ENCODE measurements at regions not wholly inside any gene's neighbourhood (a gene's known extent, or its start where the extent isn't known, plus 50 kb on each side); places are given as distances from the start of the nearest gene placed in this dataset.

DNA sequence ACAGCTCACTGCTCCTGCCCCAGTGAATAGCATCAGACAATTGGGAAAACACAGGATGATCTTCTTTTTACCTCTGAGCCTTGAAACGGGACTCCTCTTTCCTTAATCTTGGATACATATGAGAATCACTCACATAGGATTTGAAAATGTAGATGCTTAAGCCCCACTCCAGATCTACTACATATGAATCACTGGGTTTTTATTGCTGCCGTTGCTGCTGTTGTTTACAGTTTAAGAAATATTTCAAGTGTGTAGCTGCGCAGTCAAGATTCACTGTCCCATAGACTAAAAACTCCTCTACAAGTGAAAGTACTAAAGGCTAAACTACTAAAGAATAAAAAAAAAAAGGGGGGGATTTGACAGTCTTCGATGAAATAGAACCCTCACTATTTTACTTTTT lies 765.9 kb downstream of the NTRK3 start:
- no peak for FAIRE-seq
- no peak for TF ChIP-seq SP1 (IDR thresholded peaks at IDR 0.05; ENCODE audit: low read depth, low read length)
- no peak for TF ChIP-seq RAD21 (IDR thresholded peaks at IDR 0.05 in 1 of 2, conservative IDR thresholded peaks at IDR 0.05 in 1 of 2; ENCODE audit: low read depth in 2 of 2, low read length in 2 of 2)
- no peak for TF ChIP-seq MAFK (IDR thresholded peaks at IDR 0.05; ENCODE audit: low read depth, low read length)
- TF ChIP-seq TAF1 (IDR thresholded peaks at IDR 0.05; ENCODE audit: low read depth, low read length) = no peak
- no peak for TF ChIP-seq JUN (IDR thresholded peaks at IDR 0.05; ENCODE audit: low read depth, low read length)
- TF ChIP-seq TBP (IDR thresholded peaks at IDR 0.05; ENCODE audit: low read depth, low read length) = no peak
- TF ChIP-seq MAX (IDR thresholded peaks at IDR 0.05) = no peak
- TF ChIP-seq EP300 (IDR thresholded peaks at IDR 0.05; ENCODE audit: borderline replicate concordance in 1 of 2, low read depth in 2 of 2, low read length in 2 of 2) = no peak
- TF ChIP-seq SP2 (IDR thresholded peaks at IDR 0.05; ENCODE audit: low read length) = no peak
- TF ChIP-seq SUZ12 (IDR thresholded peaks at IDR 0.05; ENCODE audit: low read length) = no peak
- TF ChIP-seq TCF12 (IDR thresholded peaks at IDR 0.05; ENCODE audit: low read depth, low read length) = no peak
- no peak for TF ChIP-seq BACH1 (IDR thresholded peaks at IDR 0.05; ENCODE audit: low read length)
- TF ChIP-seq BRCA1 (IDR thresholded peaks at IDR 0.05; ENCODE audit: low read depth, low read length) = no peak
- TF ChIP-seq RBBP5 (IDR thresholded peaks at IDR 0.05; ENCODE audit: borderline replicate concordance, low read depth, low read length) = no peak

More for the DNA sequence above, 765.9 kb downstream of the NTRK3 start:
- CTCF ChIA-PET (ENCODE audit: partially characterized antibody) = interaction anchor here (1.2 kb wide), 1 partner anchor 10 kb away, joined by 3 read pairs; no protein-coding TSS in a partner anchor
- Histone ChIP-seq H2BK5ac (ENCODE audit: low read depth, low read length) (no peak overlapping the region), H4K5ac (ENCODE audit: insufficient read length, low read depth, low read length) (no peak overlapping the region), H3K4me2 (ENCODE audit: insufficient read depth in 1 of 2, low read depth in 2 of 2, low read length in 2 of 2) (no peak overlapping the region), H3K9me3 (ENCODE audit: insufficient read depth in 2 of 2, low read depth in 1 of 2, low read length in 1 of 2) (no peaks in the 10 kb centered on the region), H2AFZ (ENCODE audit: low read length) (no peak overlapping the region), H3K14ac (ENCODE audit: insufficient read length) (no peak overlapping the region), H3K18ac (ENCODE audit: extremely low read depth, low read length) (no peak overlapping the region), H2BK15ac (ENCODE audit: low read length) (no peak overlapping the region), H2AK5ac (ENCODE audit: low read depth, low read length) (no peak overlapping the region), H3K9ac (replicated peaks in 1 of 4; ENCODE audit: extremely low read depth in 1 of 4, low read depth in 3 of 4, low read length in 3 of 4) (no peak overlapping the region), H3K4me3 (ENCODE audit: extremely low read depth in 1 of 4, insufficient read depth in 2 of 4, low read depth in 3 of 4, low read length in 4 of 4) (no peak overlapping the region), H2BK20ac (ENCODE audit: low read length) (no peak overlapping the region), H3K23me2 (ENCODE audit: low read depth, low read length) (no peaks in the 10 kb centered on the region), H4K91ac (replicated peaks; ENCODE audit: insufficient read length, low read length) (no peak overlapping the region), H3K36me3 (ENCODE audit: control insufficient read depth in 2 of 4, insufficient read depth in 4 of 4, low read length in 3 of 4) (no peaks in the 10 kb centered on the region), H3K79me1 (ENCODE audit: low read depth, low read length) (no peaks in the 10 kb centered on the region), H3K27ac (ENCODE audit: low read depth, low read length) (no peak overlapping the region), H2BK12ac (ENCODE audit: low read depth, low read length) (no peak overlapping the region), H3K4ac (replicated peaks; ENCODE audit: insufficient read length, low read depth, low read length) (no peak overlapping the region), H4K8ac (ENCODE audit: extremely low read depth, insufficient read depth, low read length) (no peak overlapping the region), H3K27me3 (replicated peaks in 1 of 4; ENCODE audit: control insufficient read depth in 3 of 4, extremely low read depth in 1 of 4, insufficient read depth in 3 of 4, low read length in 3 of 4) (no peaks in the 10 kb centered on the region), H3K56ac (replicated peaks; ENCODE audit: insufficient read length, low read depth, low read length) (no peak overlapping the region), H2BK120ac (replicated peaks; ENCODE audit: low read depth, low read length) (no peak overlapping the region), H3K79me2 (ENCODE audit: control insufficient read depth in 1 of 2, insufficient read depth in 2 of 2, low read length in 2 of 2) (no peaks in the 10 kb centered on the region), H3K23ac (ENCODE audit: insufficient read length) (no peak overlapping the region), H4K20me1 (replicated peaks in 1 of 2; ENCODE audit: control insufficient read depth in 1 of 2, insufficient read depth in 2 of 2, low read length in 2 of 2) (no peaks in the 10 kb centered on the region), H3K4me1 (replicated peaks in 1 of 4; ENCODE audit: control insufficient read depth in 3 of 4, insufficient read depth in 4 of 4, low read length in 3 of 4) (no peaks in the 10 kb centered on the region)
- POLR2A ChIA-PET (ENCODE audit: partially characterized antibody) = no interaction called here
- DNase-seq (ENCODE audit: low read depth in 1 of 2, low spot score in 2 of 2) = no peak
- WGBS, 2 experiments (ENCODE audit: extremely low coverage in 1 of 2, insufficient coverage in 1 of 2, insufficient read length in 1 of 2, insufficient replicate concordance in 2 of 2, low coverage in 1 of 2, low lambda C conversion rate in 2 of 2, missing lambda C conversion rate in 1 of 2) = 94% methylated on average over 4 of the region's 4 CpGs; no CpG with 5 or more reads in 1 of the 2 experiments
